T-helper 2 cell (primary cell): ENCODE measurements at regions not wholly inside any gene's neighbourhood (a gene's known extent, or its start where the extent isn't known, plus 50 kb on each side); places are given as distances from the start of the nearest gene placed in this dataset.
"Not testable (repeated sequence)": the region's sequence is repeated elsewhere in the genome, so short reads cannot be mapped to it uniquely, and the experiment has no call there.

Source experiments
- DNase-seq, 5 experiments: peaks; one replicate each; pipeline versions ENCODE4 v3.0.0 to v3.0.0-alpha.2; 2012 to 2022

DNA sequence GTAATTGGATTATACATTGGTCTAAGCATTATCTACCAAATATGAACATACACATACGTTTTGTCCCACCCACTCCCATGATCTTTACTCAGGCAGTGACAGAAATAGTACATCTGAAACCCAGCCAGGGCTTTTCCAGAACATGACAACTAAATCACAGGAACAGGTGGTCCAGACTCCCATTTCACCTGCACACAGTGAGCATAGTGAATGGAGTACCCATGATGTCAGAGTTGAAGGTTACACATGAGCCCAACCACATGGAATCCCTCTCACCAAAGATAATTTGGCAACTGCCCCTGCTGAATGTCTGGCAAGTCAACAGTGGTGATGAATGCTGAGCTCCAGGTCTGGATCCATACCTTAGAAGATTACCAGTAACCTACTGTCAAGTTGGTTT lies 411.9 kb upstream of the LUZP2 start:
- no peak for DNase-seq

DNA sequence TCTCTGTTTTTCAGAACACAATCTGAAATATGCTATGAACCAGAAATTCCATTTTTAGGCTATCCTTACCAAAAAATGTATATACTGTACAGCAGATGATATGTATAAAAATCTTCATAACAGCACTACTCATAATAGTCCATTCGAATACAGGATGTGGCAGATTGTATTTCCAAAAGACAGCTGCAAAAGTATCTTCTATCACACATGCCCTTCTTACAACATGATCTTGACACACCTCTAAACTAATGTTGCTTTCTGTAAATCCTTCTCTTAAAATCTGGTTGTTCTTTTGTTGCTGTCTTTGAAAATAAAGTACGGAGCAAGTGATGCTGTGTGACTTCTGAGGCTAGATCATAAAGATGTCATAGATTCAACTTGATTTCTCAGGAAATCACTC lies 409.9 kb upstream of the LUZP2 start:
- no peak for DNase-seq

DNA sequence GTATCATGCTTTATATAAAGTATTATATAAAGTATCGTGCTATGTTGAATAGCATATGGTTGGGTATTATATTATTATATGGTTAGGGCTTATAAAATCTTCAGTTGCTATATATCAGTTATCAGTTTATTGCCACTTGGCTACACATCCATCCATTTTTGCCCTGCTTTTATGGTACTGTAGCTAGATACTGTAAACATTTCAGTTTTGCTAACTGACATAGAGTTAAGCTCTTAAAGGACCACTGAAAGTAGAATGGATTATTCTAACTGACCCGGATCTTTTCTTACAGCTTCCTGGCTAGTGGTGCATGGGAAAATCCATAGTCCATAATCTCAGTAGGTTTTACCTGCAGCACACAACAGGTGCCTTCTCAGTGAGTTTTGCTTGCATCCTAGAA lies 405.3 kb upstream of the LUZP2 start:
- DNase-seq, result no peak

DNA sequence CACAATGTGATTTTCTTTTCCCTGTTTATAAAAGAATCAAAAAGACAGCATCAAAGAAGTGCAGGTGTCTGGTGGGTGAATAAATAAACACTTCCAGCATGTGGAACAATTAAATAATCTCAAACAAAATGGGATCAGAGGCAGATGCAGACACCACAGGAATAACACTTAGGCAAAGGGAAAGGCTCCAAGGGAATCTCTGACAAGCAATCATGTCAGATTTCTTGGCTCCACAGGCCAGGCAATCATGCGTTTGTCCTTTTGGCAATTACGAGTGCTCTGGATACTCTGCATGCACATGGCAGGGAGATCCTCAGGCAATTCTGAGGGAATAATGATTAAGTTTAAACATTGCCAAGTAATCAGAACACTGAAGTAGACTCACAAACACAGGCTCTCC lies 403.5 kb upstream of the LUZP2 start:
- DNase-seq, result no peak

DNA sequence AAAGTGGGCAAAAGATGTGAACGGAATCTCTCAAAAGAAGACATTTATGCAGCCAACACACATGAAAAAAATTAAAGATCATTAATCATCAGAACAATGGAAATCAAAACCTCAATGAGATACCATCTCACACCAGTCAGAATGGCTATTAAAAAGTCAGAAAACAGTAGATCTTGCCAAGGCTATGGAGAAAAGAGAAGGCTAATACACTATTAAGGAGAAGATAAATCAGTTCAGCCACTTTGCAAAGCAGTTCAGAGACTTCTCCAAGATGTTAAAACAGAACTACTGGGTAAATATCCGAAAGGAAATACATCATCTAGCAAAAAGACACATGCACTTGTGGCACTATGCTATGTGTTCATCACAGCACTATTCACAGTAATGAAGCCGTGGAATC lies 388.2 kb upstream of the LUZP2 start:
- DNase-seq, result no peak

DNA sequence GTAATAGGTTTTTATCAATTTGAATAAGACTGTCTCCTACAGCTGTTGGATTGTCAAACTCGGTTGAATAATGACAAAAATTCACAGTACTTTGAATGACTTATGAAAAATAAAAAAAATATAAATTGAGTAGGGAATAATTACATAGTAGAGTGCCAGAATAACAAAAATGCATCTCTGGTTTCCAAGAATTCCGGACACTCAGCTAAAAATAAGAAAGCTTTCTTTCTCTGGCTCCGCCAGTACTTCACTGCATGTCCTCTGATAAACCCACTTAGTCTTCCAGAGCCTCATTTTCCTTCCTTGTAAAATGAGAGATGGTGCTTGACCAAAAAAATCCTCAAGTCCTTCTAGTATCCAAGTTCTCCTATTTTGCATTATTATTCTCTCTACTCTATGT lies 374.6 kb upstream of the LUZP2 start:
- DNase-seq, result no peak

DNA sequence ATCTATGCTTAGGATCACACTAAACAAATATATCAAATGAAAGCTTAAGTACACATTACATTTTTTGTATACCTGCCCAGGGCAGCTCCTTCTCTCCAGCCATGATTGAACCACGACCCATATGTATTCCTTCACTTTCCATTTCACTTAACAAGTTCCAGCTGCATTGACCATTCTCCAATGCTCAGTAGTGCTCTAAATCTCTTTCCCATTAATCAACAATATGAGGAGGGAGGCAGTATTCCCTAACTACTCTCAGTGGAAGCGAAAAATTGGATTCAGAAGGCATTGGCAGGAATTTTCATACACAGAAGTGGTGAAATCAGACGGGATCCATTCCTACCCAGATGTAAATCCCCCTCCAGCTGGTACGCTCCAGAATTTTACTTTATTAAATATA lies 372.0 kb upstream of the LUZP2 start:
- no peak for DNase-seq

DNA sequence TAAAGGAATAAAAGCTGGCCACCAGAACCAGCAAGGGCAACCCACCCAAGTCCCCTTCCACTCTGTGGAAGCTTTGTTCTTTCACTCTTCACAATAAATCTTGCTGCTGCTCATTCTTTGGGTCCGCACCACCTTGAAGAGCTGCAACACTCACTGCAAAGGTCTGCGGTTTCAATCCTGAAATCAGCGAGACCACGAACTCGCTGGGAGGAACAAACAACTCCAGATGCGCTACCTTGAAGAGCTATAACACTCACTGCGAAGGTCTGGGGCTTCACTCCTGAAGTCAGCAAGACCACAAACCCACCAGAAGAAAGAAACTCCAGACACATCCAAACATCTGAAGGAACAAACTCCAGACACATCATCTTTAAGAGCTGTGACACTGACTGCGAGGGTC lies 365.2 kb upstream of the LUZP2 start:
- no peak for DNase-seq

DNA sequence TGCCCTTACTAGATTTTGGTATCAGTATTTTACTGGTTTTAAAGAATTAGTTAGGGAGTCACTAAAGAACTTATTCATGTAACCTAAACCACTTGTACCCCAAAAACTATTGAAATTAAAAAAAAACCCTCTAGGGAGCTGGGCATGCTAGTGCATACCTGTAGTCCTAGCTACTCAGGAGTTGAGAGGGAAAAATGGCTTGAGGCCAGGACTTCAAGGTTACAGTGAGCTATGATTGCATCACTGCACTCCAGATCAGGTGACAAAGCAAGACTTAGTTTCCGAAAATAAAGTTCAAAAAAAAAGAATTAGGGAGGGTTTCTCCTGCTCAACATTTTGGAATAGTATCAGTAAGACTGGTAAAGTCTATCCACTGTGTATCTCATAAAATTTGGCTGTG lies 364.4 kb upstream of the LUZP2 start:
- DNase-seq, result no peak

DNA sequence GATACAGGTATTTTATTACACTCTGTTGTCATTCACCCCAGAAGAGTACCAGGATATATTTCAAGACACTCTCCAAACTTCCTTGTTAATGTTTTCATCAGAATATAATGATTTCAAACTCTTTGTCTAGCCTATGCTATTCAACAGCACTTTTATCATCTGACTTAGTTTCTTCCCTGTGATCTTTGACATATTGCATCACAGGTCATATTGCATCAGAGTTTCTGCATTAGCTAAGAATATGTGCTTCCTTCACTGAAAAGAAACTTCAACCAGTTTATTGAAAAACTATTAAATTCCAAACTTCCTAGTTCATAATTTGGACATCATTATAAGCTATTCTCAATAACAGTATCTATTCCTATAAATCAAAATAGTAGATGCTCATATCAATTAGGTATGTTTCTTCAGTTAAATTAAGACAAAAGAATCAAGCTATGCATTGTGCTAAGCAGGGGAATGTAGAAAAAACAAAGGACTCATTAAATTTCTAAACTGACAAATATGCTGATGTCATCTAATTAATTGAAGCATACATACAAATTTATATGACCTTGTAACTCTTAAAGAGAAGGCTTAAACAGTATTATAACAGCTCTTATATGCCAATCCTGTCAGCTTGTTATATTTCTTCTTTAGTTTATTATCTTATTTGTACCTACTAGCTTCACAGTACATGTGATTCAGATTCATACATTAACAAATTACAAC lies 361.8 kb upstream of the LUZP2 start:
- DNase-seq, result no peak

DNA sequence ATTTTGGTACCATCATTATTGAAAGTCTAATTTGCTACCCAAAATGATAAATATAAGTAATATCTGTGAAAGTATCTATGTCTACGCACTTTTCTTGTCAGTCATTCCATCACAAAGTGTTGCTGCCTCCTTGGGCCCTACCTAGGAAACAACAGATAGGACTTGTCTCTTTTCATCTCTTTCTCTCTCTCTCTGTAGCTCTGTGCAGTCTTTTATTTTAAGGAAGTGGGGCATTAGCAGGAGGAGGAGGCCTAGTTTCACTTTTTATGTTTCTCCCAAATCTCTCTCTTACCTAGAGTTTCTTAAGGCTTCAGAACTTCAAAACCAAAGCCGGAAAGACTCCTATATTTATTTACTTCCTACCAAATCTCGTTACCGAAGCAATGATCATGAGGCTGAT lies 354.8 kb upstream of the LUZP2 start:
- no peak for DNase-seq

DNA sequence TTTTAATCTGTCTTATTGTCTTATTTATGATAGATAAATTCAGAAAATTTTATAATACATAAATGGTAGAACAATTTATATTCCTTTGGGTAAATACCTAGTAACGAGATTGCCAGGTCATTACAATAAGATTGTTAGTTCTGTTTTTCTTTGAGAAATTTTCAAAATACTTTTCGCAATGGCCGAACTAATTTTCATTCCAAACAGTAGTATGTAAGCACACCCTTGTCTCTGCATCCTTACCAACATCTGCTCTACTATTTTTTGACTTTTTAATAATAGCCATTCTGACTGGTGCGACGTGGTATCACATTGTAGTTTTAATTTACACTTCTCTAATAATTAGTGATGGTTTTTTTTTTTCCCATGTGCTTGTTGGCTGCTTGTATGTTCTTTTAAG lies 351.4 kb upstream of the LUZP2 start:
- DNase-seq, result no peak

DNA sequence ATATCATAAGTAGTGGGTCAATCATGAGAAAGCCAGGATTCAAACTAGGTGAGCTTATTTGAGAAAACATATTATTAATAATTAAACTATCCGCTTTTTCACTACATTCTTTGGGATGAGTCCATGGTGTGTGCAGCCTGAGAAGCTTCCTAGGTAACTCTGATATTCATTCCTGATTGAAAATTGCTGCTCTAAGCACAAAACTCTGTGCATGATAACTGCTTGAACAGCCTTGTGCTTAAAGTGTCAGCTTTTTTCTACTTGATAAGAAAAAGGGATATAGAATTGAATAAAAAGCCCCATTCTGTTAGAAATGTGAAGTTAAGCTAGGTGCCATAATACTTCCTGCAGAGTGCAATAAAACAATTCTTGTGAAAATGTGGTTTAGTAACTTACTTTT lies 343.5 kb upstream of the LUZP2 start:
- no peak for DNase-seq

DNA sequence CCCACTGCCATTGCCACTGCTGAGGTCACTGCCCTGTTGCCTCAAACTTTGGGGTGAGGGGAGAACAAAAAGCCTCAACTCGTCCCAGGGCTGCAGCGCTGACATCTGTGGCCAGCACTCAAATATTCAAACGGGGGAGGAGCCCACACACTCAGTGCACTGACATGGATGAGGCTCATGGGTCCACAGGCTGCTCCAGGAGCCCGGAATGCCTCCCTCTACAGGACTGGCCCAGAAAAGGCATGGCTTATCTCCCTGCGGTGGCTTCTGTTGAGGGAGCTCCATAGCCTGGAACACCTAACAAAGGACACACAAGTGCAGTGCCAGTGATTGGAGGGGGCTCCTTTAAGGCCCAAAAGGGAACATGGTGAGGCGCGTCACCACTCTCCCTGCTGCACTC lies 341.1 kb upstream of the LUZP2 start:
- DNase-seq, result no peak

DNA sequence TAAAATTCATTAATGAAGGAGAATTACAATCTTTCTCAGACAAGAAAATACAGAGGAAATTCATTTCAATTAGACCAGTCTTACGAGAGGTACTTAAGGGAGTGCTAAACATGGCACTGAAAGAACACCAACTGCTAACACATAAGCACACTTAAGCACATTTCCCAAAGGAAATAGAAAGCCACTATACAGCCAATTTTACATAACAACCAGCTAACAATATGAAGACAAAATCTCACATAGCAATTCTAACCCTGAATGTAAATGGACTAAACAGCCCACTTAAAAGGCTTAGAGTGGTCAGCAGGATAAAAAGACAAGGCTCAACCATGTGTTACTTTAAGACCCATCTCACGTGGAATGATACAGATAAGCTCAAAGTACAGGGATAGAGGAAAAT lies 339.5 kb upstream of the LUZP2 start:
- DNase-seq, result no peak

DNA sequence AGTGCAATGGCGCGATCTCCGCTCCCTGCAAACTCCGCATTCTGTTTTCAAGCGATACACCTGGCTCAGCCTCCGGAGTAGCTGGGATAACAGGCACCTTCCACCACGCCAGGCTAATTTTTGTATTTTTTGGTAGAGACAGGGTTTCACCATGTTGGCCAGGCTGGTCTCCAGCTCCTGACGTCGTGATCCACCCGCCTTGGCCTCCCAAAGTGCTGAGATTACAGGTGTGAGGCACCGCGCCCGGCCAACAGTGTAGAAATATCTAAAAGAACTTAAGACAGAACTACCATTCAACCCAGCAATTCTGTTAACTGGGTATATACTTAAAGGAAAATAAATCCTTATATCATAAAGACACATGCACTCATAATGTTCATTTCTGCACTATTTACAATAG lies 335.3 kb upstream of the LUZP2 start:
- no peak for DNase-seq

DNA sequence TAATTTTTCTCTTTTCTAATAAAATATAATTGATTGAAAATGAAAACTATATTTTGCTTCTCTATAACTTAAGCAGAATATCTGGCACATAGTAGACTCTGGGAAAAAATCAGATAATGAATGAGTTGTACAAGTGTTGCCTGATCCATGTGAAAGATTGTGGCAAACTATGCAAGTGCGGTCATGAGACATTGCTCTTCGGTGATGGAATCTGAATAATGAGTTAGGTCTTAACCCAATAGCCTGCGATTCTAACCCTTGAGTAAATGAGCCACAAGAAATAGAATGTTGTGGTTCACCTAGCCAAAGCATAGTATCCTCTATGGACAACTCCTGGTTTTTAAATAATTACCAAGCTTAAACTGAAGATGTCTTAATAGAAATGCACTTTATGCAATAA lies 333.7 kb upstream of the LUZP2 start:
- DNase-seq, result no peak

DNA sequence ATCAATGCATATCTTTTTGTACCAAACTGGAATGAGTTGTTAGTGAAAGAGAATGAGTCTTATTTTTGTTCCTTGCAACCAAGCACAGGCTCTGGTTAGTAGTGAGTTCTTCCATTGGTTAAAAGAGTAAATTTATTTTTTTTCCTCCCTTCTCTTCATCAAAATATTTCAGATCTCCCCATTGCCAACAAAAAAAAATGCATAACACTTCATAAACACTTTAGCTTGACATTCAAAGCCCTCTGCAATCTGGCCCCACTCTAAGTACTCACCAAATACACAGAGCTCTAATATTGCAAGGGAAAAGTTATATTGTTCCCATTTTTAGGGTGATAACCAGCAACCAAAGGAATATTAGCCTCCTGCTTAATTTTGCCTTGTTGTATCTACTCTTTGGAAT lies 333.0 kb upstream of the LUZP2 start:
- DNase-seq, result no peak

DNA sequence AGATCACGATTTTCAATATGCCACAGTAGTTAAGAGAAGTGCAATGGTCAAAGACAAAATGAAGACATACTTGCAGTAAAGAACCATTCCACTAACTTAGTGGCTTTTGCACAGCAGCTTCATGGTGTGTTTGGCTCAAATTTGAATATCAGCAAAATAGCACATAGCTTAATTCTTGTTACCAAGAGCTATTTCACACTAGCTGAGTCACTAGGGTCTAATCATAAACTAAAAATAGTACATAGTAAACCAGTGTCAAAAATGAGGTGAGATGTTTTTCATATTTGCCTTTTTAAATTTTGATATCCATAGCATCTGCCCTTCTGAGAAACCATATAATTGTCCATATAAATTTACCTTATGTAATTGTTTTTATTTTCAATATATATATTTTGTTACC lies 325.0 kb upstream of the LUZP2 start:
- no peak for DNase-seq

DNA sequence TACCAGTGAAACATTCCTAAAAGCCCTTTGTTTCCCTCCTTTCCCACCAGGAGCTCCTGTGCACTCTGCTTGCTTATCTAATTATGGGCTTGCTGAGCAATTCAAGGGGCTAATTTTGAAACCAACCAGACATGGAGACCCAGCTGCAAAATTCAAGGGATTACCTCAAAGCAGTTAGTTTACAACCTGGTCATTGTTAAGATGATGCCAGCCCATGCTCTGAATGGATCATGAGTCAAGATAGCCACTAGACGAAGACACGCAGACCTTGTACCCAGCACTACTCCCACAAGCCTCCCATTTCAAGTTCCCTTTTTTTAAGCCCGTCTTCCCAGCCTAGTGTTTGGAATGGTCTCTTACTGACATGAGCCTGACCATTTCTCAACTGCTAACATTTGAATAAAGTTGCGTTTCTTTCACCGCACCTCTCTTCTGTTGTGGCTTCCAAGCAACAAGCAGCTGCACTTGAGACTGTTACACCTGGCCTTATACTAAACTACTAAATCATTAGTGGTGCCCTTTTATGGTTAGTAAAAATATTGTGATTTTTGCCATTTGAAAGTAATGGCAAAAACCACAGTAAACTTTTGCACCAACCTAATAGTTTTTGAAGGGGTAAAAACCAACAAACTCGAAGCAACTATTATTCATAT lies 315.3 kb upstream of the LUZP2 start:
- DNase-seq, result no peak

DNA sequence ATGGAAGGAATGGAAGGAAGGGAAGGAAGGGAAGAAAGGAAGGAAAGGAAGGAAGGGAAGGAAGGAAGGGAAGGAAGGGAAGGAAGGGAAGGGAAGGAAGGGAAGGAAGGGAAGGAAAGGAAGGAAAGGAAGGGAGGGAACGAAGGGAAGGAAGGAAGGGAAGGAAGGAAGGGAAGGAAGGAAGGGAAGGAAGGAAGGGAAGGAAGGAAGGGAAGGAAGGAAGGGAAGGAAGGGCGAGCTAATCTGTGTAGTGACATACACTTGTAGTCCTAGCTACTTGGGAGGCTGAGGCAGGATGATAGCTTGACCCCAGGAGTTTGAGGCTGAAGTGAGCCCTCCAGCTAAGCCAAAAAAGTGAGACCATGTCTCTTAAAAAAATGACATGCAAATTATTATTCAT lies 311.3 kb upstream of the LUZP2 start:
- DNase-seq, result not testable (repeated sequence)

DNA sequence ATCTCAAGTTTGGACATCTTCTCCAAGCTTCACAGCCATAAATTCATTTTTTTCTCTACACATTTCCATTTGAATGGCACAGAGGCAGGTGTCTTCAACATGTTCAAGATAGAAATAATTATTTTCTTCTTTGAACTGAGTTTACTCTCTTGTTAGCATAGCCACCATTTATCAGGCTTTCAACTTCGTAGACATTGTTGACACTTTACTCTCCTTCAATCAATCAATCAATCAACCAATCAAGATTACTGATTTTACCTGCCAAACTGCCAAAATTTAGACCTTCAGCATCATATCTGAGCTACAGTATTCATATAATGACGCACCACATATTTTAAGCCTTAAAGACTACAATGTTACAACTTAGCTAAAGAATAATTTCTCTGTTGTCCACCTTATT lies 300.1 kb upstream of the LUZP2 start:
- no peak for DNase-seq

DNA sequence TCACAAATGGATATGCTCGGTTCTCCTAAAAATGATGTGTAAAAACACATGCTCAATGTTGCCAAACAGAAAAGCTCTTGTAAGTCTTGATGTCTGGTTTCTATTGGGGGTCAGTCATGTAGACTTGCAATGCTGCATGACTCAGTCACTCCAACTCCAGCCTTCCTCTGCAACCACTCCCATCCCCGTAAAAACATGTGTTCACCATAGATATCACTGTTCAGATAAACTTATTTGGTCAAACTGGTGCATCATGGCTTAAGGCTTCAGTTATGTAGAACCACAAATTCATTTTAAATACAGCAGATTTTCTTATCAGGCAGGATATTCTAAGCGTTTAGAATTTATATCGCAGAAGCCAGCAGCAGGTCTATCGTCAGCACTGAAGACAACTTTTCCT lies 298.4 kb upstream of the LUZP2 start:
- no peak for DNase-seq

DNA sequence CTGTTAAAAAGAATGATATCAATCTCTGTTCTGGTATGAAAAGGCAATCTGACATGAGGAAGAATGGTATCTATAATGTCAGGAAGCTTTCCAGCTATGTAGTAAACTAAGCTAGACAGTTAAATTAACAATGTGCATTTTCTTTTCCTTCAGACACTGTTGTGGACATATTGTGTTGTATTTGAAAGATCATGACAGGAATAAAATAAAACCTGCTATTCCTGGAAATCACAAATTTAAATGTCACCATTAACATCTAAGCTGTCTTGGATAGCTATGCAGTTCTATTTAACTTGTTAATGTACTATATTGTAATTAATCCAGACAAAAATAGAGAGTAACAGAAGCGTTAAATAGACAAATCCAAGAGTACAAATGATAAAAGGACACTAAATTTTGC lies 297.4 kb upstream of the LUZP2 start:
- no peak for DNase-seq

DNA sequence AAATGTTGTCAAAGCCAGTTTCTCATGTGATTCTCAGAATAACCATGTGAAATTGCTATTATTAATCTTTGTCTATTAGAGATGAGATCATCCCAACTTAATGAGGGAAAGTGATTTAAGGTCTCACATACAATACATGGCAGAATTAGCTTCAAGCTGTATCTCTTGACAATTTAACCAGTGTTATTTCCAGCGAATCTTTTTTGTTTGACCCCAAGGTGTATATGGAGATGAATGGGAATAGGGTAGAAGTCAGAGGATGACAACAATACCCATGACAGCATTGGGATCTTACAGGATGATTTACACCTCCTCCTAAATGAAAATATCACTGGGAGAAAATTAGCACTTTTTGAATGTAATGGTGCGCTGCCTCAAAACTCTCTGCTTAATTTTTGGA lies 290.8 kb upstream of the LUZP2 start:
- no peak for DNase-seq
